Stomach (tissue), 4 donors: ENCODE measurements at regions not wholly inside any gene's neighbourhood (a gene's known extent, or its start where the extent isn't known, plus 50 kb on each side); places are given as distances from the start of the nearest gene placed in this dataset.

ENCODE experiments used
- CTCF ChIP-seq, 7 experiments: fragments of 450-650 bp in 4 of 7; fragments of 200-600 bp in 3 of 7; sonication (generic) in 3 of 7; IDR thresholded peaks; one replicate each; pipeline ENCODE4 v1.5.1; 2016 to 2019; ENCODE audit warnings: antibody characterized with exemption in 7 of 7, control low read depth in 2 of 7, mild to moderate bottlenecking in 1 of 7
- POLR2A ChIP-seq, 4 donors: fragments of 450-650 bp; IDR thresholded peaks; one replicate each; pipeline ENCODE4 v1.6.1; 2016; ENCODE audit warnings: antibody characterized with exemption in 4 of 4, control low read depth in 2 of 4, mild to moderate bottlenecking in 1 of 4, moderate library complexity in 1 of 4
- POLR2AphosphoS5 ChIP-seq, 3 donors: sonication (generic); formaldehyde crosslinking; IDR thresholded peaks; one replicate each; pipeline ENCODE4 v1.6.1; 2016; ENCODE audit warnings: antibody characterized with exemption in 3 of 3

GRCh38 chr10:78511324-78512204 lies 477.9 kb downstream of the RPS24 start:
- TF ChIP-seq POLR2AphosphoS5 (IDR thresholded peaks at IDR 0.05): no peak
- no peak for TF ChIP-seq CTCF (IDR thresholded peaks at IDR 0.05)
- no peak for TF ChIP-seq POLR2A (IDR thresholded peaks at IDR 0.05)
